ENCODE measurements at regions not wholly inside any gene's neighbourhood (a gene's known extent, or its start where the extent isn't known, plus 50 kb on each side); places are given as distances from the start of the nearest gene placed in this dataset.
"Not testable (repeated sequence)": the region's sequence is repeated elsewhere in the genome, so short reads cannot be mapped to it uniquely, and the experiment has no call there.

DNA sequence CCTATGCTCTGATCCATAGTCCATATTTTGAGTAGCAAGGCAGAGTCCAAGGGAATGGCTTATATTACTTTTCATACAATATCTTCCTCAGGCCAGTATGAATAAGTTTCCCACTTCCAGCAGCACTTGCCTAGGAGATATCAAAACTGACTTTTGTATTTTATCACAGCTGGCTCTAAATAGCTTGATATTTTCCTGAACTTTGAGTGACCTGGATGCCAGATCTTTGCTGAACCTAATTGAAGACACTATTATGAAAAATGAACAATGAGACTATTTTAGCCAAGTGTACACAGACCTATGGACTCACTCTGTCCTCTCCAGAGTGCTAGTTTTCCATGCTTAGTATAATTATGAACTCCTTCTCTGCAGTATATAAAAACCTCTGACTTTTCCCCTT lies 475.6 kb upstream of the PTGER4 start:
- no peak for DNase-seq (ENCODE audit: low spot score)
- peaks cover 2% of the 10 kb centered on the region for H3K36me3 Mint-ChIP-seq (ENCODE audit: low read depth)
- H3K4me1 Mint-ChIP-seq (ENCODE audit: low read depth) = no peaks in the 10 kb centered on the region
- peaks cover 8% of the 10 kb centered on the region for H3K27me3 Mint-ChIP-seq (ENCODE audit: low read depth)
- H3K9me3 Mint-ChIP-seq (ENCODE audit: low read depth) = peaks cover 3% of the 10 kb centered on the region
- no peak for TF ChIP-seq CTCF (IDR thresholded peaks at IDR 0.05)
- H3K4me3 Mint-ChIP-seq (ENCODE audit: unreplicated experiment) = no peak overlapping the region
- H3K27ac Mint-ChIP-seq (ENCODE audit: unreplicated experiment) = no peak overlapping the region

GRCh38 chr5:40202814-40203440 lies 476.8 kb upstream of the PTGER4 start:
- Mint-ChIP-seq H3K36me3 (ENCODE audit: low read depth) (peaks cover 2% of the 10 kb centered on the region), H3K4me3 (ENCODE audit: unreplicated experiment) (no peak overlapping the region), H3K27me3 (ENCODE audit: low read depth) (peaks cover 8% of the 10 kb centered on the region), H3K4me1 (ENCODE audit: low read depth) (no peaks in the 10 kb centered on the region), H3K27ac (ENCODE audit: unreplicated experiment) (no peak overlapping the region), H3K9me3 (ENCODE audit: low read depth) (peaks cover 3% of the 10 kb centered on the region)
- TF ChIP-seq CTCF (IDR thresholded peaks at IDR 0.05) = no peak
- no peak for DNase-seq (ENCODE audit: low spot score)

- Mint-ChIP-seq H3K9me3 (ENCODE audit: low read depth) (peaks cover 3% of the 10 kb centered on the region), H3K4me3 (ENCODE audit: unreplicated experiment) (no peak overlapping the region), H3K27me3 (ENCODE audit: low read depth) (peaks cover 8% of the 10 kb centered on the region), H3K36me3 (ENCODE audit: low read depth) (peaks cover 2% of the 10 kb centered on the region), H3K4me1 (ENCODE audit: low read depth) (no peaks in the 10 kb centered on the region), H3K27ac (ENCODE audit: unreplicated experiment) (no peak overlapping the region)
- TF ChIP-seq CTCF (IDR thresholded peaks at IDR 0.05) = no peak
- DNase-seq (ENCODE audit: low spot score) = no peak
Observed at GRCh38 chr5:40198736-40199135, 481.0 kb upstream of the PTGER4 start.

- not testable (repeated sequence) for H3K9me3 Mint-ChIP-seq (ENCODE audit: low read depth); H3K4me3 Mint-ChIP-seq (ENCODE audit: unreplicated experiment); H3K27ac Mint-ChIP-seq (ENCODE audit: unreplicated experiment); DNase-seq (ENCODE audit: low spot score); H3K4me1 Mint-ChIP-seq (ENCODE audit: low read depth); H3K36me3 Mint-ChIP-seq (ENCODE audit: low read depth)
- peaks cover 25% of the 10 kb centered on the region for H3K27me3 Mint-ChIP-seq (ENCODE audit: low read depth)
Observed at GRCh38 chr5:40195574-40195973, 484.1 kb upstream of the PTGER4 start.

DNA sequence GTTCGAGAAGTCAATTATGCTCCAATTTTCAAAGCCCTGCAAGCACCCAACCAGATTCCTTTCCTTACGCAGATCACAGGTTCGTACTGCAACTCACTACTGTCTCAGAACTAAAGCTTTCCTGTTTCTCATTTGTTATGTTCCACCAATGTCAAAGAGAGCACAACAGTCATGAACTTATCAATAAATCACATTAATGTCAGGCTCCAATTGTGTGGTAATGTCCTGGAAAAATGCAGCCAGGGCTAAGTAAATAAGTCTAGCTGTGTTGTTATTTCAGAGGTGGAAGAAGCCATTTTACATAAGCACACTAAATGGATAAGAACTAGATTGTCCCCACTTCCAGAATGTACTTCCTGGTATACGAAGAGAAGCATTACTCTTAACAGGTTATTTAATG lies 488.6 kb upstream of the PTGER4 start:
- Mint-ChIP-seq H3K27ac (ENCODE audit: unreplicated experiment) (no peak overlapping the region), H3K36me3 (ENCODE audit: low read depth) (no peaks in the 10 kb centered on the region), H3K9me3 (ENCODE audit: low read depth) (peaks cover 5% of the 10 kb centered on the region), H3K4me3 (ENCODE audit: unreplicated experiment) (no peak overlapping the region), H3K4me1 (ENCODE audit: low read depth) (no peaks in the 10 kb centered on the region), H3K27me3 (ENCODE audit: low read depth) (peaks cover 36% of the 10 kb centered on the region)
- TF ChIP-seq CTCF (IDR thresholded peaks at IDR 0.05) = no peak
- DNase-seq (ENCODE audit: low spot score) = no peak

DNA sequence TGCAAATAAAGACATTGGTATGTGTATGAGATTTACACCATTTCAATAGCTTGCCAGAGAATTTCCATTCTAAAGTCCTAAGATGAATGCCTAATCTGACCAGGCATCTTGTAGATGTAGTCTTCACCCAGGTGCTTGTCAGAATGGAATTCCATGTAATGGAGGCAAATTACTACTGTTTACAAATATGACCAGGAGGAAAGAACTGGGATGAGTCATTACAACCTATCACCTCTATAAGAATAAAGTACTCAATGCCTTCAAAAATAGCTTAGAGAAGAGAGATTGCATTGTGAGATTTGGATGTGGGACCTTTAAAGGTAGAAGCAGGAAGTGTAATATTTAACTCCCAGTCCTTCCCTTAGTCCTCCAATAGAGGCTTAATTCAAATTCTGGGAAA lies 507.0 kb upstream of the PTGER4 start:
- no peak for DNase-seq (ENCODE audit: low spot score)
- H3K27me3 Mint-ChIP-seq (ENCODE audit: low read depth) = peaks cover 7% of the 10 kb centered on the region
- peaks cover 34% of the 10 kb centered on the region for H3K9me3 Mint-ChIP-seq (ENCODE audit: low read depth)
- no peak for TF ChIP-seq CTCF (IDR thresholded peaks at IDR 0.05)
- peaks cover 3% of the 10 kb centered on the region for H3K36me3 Mint-ChIP-seq (ENCODE audit: low read depth)
- no peak overlapping the region for H3K27ac Mint-ChIP-seq (ENCODE audit: unreplicated experiment)
- no peaks in the 10 kb centered on the region for H3K4me1 Mint-ChIP-seq (ENCODE audit: low read depth)
- no peak overlapping the region for H3K4me3 Mint-ChIP-seq (ENCODE audit: unreplicated experiment)
